ENCODE measurements at regions not wholly inside any gene's neighbourhood (a gene's known extent, or its start where the extent isn't known, plus 50 kb on each side); places are given as distances from the start of the nearest gene placed in this dataset.

- WGBS: 81% methylated on average over 13 of the region's 13 CpGs
- no peaks in the 10 kb centered on the region for H3K27me3 ChIP-seq (ENCODE audit: control insufficient read depth in 4 of 4, insufficient read depth in 4 of 4, low read length in 3 of 4)
These were observed 592.0 kb downstream of the BNC2 start for GRCh38 chr9:16278326-16278999.

More at GRCh38 chr9:16278326-16278999, 592.0 kb downstream of the BNC2 start:
- TF ChIP-seq REST (IDR thresholded peaks at IDR 0.05) (no peak), RXRA (IDR thresholded peaks at IDR 0.05) (no peak), HNF4A (conservative IDR thresholded peaks at IDR 0.05) (no peak), TAF1 (conservative IDR thresholded peaks at IDR 0.05) (no peak), SP1 (IDR thresholded peaks at IDR 0.05) (no peak), NR2F2 (IDR thresholded peaks at IDR 0.05) (no peak), YY1 (IDR thresholded peaks at IDR 0.05) (no peak), JUND (IDR thresholded peaks at IDR 0.05) (no peak), ZBTB33 (IDR thresholded peaks at IDR 0.05) (no peak), FOXA1 (IDR thresholded peaks at IDR 0.05) (no peak), CTCF (IDR thresholded peaks at IDR 0.05; ENCODE audit: low read depth, low read length, missing input control) (no peak), MAX (IDR thresholded peaks at IDR 0.05) (no peak), RAD21 (IDR thresholded peaks at IDR 0.05) (no peak), HNF4G (IDR thresholded peaks at IDR 0.05) (no peak), FOXA2 (IDR thresholded peaks at IDR 0.05) (no peak), ATF3 (IDR thresholded peaks at IDR 0.05) (no peak), GABPA (IDR thresholded peaks at IDR 0.05 in 1 of 2, conservative IDR thresholded peaks at IDR 0.05 in 1 of 2) (no peak), EGR1 (IDR thresholded peaks at IDR 0.05; ENCODE audit: low read depth in 2 of 2) (no peak)
- no peak for DNase-seq (ENCODE audit: low spot score)
- no peak overlapping the region for H3K9ac ChIP-seq (ENCODE audit: low read depth in 1 of 2, low read length in 2 of 2)
- no peak overlapping the region for H3K4me3 ChIP-seq (ENCODE audit: low read depth in 1 of 3, low read length in 3 of 3)
- no peaks in the 10 kb centered on the region for H3K9me3 ChIP-seq (ENCODE audit: control insufficient read depth in 4 of 4, low read length in 3 of 4)
- peaks cover 0 to 22% (median 8%) of the 10 kb centered on the region in 4 donors for H3K4me1 ChIP-seq (ENCODE audit: control insufficient read depth in 4 of 4, insufficient read depth in 4 of 4, low read length in 3 of 4)
- no peak overlapping the region for H3K27ac ChIP-seq (ENCODE audit: low read depth in 1 of 2, low read length in 2 of 2)
- H3K36me3 ChIP-seq (ENCODE audit: control insufficient read depth in 4 of 4, insufficient read depth in 3 of 4, low read depth in 1 of 4, low read length in 3 of 4): no peaks in the 10 kb centered on the region

Measured in liver (tissue), 8 donors.